ENCODE measurements at regions not wholly inside any gene's neighbourhood (a gene's known extent, or its start where the extent isn't known, plus 50 kb on each side); places are given as distances from the start of the nearest gene placed in this dataset.
"Not testable (repeated sequence)": the region's sequence is repeated elsewhere in the genome, so short reads cannot be mapped to it uniquely, and the experiment has no call there.

- no peak for FAIRE-seq
Measured at GRCh38 chr6:121940728-121941127, 458.7 kb upstream of the HSF2 start.

- FAIRE-seq, result no peak
Measured at GRCh38 chr6:121944354-121944753, 455.1 kb upstream of the HSF2 start.

DNA sequence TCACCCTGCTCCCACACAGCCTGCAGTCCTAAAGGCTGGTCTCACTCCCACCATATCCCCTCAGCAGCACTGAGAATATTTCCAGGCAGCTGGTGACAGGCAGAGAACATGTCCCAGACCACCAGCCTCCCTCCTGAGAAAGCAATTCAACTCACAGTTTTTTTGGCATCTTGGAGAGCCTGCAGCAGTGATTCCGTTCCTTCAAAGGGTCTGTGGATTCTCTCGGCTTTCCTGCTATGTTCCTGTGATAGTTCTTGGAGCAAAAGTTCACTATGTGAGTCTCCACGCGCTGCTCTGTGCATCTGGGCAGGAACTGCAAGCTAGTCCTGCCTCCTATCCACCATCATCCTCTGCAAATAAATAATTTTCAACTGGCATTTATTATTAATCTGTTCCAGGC, 448.3 kb upstream of the HSF2 start:
- FAIRE-seq, result no peak

DNA sequence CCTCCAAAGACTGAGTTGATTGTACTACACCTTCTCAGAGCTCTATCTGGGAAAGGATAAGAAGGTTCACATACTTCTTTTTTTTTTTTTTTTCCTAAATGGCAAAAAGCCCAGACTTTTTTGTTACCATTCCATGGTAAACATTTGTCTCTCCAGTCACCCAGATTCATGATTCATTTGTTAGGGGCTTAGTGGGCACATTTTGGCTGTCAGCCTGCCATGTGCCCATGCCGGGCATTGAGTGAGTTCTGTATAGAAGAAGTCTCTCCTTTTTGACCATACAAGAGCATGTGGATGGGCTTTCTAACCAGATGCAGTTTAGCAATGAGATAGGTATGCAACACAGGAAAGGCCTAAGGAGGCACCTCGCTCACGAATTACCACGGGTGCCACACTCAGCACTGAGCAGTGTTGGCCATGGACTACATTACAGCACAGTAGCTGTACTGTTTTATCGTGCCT, 447.5 kb upstream of the HSF2 start:
- FAIRE-seq, result no peak

DNA sequence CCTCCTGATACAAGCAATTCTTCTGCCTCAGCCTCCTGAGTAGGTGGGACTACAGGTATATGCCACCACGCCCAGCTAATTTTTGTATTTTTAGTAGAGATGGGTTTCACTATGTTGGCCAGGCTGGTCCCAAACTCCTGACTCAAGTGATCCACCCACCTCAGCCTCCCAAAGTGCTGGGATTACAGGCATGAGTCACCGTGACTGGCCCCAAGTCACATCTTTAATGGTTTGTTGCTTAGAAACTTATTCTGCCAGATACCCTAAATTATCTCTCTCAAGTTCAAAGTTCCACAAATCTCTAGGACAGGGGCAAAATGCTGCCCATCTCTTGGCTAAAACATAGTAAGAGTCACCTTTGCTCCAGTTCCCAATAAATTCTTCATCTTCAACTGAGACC, 444.1 kb upstream of the HSF2 start:
- FAIRE-seq, result not testable (repeated sequence)

- FAIRE-seq, result no peak
Measured at GRCh38 chr6:121956782-121957181, 442.7 kb upstream of the HSF2 start.

GRCh38 chr6:121959501-121959900, 440.0 kb upstream of the HSF2 start:
- peak; percentile 99 for FAIRE-seq

DNA sequence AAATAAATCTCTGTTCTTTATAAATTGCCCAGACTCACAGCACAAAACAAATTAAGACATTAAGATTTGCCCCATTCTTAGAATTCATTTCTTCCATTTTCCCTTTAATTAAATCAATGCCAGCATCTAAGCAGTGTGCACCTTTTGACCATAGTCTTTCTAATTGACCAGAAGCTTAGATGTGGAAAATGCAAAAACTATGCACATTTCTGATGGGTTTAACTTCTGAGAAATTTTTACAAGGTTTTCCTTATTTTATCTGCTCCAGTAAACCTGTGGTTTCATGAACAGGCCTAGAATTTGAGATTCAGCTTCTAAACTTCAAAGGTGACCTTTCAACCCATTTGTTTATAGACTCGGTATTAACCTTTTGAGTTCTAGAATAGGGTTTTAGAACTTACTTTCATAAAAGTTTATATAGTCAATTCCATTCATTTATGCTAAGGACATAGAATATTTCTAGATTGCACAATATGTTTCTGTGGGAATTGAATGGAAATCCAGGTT, 437.8 kb upstream of the HSF2 start:
- peak; percentile 99 for FAIRE-seq

DNA sequence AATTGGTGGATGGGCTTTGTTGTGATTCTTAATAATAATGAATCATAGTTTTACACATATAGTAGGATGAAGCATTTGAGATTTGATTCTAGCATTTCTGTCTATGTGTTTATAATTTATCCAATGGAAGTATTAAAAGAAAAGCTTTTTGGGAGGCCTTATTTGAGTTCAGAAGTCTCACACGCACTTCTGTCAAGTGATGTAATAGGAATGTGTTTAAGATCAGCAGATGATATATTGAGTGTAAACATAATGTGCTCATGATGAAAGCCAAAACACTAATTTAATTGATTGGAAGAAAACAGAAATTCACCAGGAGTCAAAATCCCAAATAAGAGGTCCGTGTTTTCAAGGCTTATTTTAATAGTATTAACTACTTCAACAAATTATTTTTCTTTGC, 435.6 kb upstream of the HSF2 start:
- FAIRE-seq, result no peak

DNA sequence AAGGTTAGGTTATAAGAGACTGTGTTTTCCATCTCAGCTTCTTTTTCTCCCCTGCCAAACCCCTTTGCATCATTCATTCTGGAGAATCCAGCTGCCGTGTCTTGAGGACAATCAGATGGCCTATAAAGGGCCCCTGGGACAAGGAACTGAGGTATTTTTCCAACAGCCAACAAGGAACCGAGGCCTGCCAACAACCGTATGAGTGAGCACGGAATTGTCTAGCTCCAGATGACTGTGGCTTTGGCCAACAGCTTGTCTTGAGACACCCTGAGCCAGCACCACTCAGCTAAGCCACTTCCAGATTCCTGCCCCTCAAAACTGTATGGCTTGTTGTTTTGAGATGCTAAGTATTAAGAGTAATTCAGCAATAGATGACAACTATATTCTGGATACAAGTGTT, 433.7 kb upstream of the HSF2 start:
- no peak for FAIRE-seq

DNA sequence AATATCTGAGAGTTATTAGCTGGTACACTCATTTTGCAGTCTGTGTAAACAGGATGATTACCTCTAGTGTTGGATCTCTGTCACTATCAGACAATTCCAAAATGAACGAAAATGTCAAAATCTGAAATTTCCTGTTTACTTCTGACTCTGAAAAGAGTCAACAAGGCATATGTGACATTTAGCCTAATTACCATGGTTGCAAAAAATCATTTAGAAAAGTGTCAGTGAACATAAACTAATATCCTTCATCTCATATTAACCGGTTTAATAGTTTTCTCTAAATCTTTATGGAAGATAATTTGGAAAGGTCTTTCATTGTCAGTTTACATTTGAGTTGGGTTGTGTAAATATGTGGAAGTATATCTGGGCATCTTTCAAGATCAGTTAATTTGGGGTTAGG, 431.8 kb upstream of the HSF2 start:
- peak; percentile 94 for FAIRE-seq

- no peak for FAIRE-seq
Measured at GRCh38 chr6:121971931-121972335, 427.5 kb upstream of the HSF2 start.

- no peak for FAIRE-seq
Measured at GRCh38 chr6:121984956-121985355, 414.5 kb upstream of the HSF2 start.

DNA sequence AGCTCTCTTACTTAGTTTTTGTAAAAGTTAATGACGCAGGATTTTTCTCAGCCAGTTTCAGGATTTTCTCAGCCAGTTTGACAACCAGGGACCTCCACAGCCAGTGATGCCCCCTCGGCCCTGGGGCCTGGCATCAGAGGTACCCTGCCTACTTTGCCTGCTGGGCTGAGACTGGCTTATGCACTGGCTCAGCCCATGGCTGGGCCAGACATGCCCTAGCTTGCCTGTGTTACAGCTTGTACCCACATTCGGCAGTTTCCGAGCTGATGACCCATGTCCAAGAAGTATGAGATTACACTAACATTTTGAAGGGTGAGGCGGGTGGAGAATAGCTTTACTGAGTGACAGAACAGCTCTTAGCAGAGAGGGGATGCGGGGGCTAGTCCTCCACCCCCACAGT, 406.1 kb upstream of the HSF2 start:
- no peak for FAIRE-seq

GRCh38 chr6:121994919-121995318, 404.5 kb upstream of the HSF2 start:
- FAIRE-seq, result no peak

GRCh38 chr6:121998631-121999030, 400.8 kb upstream of the HSF2 start:
- no peak for FAIRE-seq

DNA sequence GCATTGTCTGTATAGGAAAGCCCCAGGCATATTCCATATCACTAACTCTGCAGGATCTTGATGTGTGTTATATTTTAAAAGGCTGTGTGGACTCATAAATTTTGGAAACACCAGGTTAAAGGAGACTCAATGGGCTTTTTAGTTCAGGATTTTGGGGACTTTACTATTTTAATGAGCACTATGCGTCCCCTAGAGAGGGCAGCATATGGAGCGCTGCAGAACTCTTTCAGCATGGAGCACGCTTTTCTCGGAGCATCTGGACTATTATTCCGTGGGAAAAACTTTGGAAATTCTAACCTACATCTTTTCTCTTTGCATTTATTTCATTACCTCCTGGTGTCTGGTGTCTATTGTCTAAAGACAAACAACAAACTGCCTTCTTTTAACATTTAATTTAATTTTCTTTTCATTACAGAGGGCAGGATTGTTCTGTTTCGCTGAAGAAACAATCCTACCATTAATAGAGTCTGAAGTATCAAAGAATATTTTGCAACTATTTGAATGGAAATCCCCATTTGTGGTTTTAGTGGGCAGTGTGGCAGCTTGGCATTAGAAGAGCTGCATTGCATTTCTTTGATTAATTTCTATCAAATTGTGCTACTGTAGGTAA, 399.9 kb upstream of the HSF2 start:
- FAIRE-seq, result peak; percentile 74

DNA sequence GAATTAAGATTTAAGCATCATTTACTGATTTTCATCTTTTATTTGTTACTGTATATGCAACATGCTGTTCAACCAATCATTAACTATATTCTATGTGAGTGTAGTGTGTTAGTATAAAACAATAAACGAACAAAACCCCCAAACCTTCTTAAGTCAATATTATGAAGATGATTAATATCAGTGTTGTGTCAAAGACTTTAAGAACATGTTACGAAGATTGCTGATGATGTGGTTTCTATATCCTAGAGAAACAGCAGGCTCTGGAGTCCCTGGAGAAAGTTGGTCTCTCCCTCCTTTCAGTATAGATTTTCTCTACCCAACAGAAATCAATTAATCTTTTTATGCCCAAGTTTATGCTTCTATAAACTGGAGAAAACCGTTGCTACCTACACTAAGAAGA, 393.8 kb upstream of the HSF2 start:
- FAIRE-seq, result no peak

DNA sequence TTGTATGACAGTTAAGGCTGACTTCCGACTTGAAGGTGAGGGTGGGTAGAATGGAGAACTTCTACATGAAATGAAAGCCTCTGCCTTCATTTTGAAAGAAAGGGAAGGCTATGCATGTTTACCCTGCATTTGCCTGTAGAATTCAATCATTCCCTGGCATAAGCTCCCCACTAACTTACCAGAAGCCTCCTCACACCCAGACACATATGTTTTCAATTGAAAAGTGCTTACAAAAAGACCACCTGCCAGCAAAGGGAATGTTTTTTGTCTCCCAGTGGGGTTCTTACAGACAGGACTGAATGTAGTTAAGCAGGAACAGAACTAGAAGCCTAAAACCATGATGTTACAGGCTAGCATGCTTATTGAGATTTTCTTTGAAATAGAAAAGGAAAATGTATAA, 392.1 kb upstream of the HSF2 start:
- FAIRE-seq, result no peak

DNA sequence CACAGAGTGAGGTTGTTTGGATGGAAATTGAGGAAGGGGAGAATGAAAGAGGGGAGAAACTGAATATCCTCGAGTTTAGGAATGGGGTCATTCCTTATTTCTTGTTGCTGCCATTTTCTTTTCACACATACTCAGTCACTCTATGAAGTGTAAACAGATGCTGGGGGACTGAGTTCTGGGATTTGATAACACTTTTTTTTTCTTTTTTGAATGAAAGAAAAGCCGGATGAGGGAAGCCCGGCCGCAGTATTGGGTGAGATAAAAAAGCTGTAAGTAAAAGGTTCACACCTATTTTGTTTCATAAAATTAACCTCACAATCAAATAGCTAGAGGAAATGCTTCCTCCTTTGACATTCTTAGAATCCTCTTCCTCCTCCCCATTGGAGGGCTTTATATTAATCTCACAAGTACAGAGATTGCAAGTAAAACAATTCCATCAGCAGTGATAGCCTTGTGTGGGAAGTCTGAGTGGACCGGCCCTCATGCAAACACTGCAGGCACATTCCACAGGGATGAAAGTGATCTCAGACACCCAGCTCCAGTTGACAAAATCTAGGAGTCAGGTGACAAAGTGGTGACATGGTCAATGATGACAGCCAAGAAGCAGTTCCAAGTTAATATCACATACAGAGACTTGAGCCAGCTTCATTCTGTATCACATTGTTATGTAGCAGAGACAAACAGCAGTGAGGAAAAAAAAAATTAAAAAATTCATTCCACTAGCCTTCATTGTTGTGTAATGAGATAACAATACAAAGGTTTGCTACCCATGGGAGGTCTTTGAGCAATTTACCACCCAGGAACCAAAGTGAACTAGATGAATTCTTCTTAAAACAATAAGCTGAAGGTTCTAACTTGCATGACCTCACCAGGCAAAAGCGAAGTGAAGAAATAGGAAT, 391.1 kb upstream of the HSF2 start:
- peak; percentile 99 for FAIRE-seq

DNA sequence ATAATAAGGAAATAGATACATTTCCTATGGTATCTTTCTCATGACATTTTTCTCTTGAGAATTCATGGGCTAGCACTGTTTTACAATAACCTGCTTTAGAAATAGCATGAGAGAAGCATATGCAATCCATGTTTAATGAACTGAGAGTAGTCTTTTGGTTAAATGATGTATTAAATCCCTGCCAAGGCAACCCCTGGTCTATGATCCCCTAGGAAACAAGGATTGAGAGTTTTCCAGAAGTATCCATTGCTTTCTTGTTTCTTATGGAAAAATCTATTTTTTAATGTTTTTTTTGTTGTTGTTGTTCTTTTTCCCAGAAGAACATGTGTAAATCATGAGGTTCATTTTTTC, 390.5 kb upstream of the HSF2 start:
- FAIRE-seq, result no peak

DNA sequence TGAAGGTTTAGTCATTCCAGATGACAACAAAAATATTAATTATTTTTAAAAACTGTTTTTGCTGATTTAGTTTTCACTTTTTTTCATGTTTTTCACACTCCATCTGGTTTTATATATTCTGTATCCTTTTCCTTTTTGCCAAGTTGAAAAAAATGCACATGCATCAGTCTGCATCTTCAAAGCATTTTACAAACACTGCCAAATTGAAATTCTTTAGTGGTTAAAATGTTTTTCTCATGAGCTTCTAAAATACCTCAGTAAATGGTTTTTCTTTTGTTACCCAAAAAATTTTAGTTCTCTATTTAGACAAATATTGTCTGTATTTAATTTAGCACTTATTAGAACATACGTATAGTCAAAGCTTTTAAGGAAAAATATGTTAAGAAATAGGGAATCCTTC, 386.9 kb upstream of the HSF2 start:
- peak; percentile 98 for FAIRE-seq

GRCh38 chr6:122014961-122015360, 384.5 kb upstream of the HSF2 start:
- peak; percentile 92 for FAIRE-seq

- FAIRE-seq, result no peak
Measured at GRCh38 chr6:122020588-122021264, 378.7 kb upstream of the HSF2 start.

All from G401.6 (cell line).